ENCODE measurements at regions not wholly inside any gene's neighbourhood (a gene's known extent, or its start where the extent isn't known, plus 50 kb on each side); places are given as distances from the start of the nearest gene placed in this dataset.

DNA sequence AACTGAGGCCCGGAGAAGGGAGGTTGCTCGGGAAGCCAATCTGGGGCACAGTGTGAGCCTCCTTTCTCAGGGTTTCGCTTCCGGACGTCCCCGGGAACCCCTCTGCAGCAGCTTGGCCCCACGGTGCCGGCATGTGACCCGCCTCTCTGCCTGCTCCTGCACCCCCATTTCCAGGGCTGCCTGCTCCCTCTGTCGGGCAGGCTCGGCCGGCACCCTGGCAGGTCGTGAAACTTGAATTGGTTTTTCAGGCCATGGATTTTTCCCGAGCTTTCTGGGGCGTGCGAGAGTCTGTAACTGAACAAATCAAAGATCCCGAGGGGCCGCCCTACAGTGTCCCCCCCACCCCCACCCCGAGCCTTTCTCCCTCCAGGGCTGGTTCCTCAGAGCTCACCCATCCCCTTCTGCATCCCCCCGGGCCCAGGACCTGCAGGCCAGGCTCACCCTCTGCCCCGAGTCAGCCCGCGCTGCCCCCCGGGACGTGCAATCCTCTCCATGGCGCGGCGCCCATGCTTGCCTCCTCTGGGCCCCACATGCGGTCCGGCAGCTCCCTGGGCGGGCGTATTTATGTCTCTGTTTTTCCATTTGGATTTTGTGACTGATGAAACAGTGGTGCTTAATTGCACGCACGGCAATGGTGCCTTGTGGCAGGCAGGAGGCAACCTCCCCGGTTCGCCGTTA, 58.1 kb downstream of the UNCX start:
- no peak for TF ChIP-seq SIN3A (IDR thresholded peaks at IDR 0.05; ENCODE audit: borderline replicate concordance, insufficient read depth, low read length)
- no peak for TF ChIP-seq POLR2AphosphoS5 (IDR thresholded peaks at IDR 0.05; ENCODE audit: low read depth, low read length)
